ENCODE measurements at regions not wholly inside any gene's neighbourhood (a gene's known extent, or its start where the extent isn't known, plus 50 kb on each side); places are given as distances from the start of the nearest gene placed in this dataset.

DNA sequence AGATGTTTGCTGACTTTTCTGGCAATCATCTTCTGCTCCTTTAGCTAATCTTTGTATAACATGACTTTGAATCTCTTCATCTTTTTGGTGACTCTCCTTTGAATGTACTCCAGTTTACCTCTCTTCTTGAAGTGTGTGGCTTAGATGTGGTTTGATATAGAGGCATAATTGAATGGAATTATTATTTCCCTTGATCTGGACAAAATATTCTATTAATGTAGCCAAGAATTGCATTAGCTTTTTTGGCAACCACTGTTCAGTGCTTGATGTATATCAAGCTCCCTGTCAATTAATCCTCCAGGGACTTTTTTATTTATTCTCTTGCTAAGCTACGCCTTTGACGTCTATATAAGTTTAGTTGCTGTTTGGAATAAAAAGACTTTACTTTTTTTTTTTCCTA, 490.8 kb downstream of the PCDH20 start:
- TF ChIP-seq FOXK2 (IDR thresholded peaks at IDR 0.05): no peak
- no peak for TF ChIP-seq ELF4 (IDR thresholded peaks at IDR 0.05)
- no peak for TF ChIP-seq ARNT (IDR thresholded peaks at IDR 0.05)
- TF ChIP-seq SP1 (IDR thresholded peaks at IDR 0.05): no peak
- TF ChIP-seq SUZ12 (IDR thresholded peaks at IDR 0.05): no peak
